ENCODE measurements at regions not wholly inside any gene's neighbourhood (a gene's known extent, or its start where the extent isn't known, plus 50 kb on each side); places are given as distances from the start of the nearest gene placed in this dataset.

- TF ChIP-seq CTCF (IDR thresholded peaks at IDR 0.05) (no peak), RAD21 (conservative IDR thresholded peaks at IDR 0.05 in 1 of 2, IDR thresholded peaks at IDR 0.05 in 1 of 2) (no peak), RNF2 (IDR thresholded peaks at IDR 0.05; ENCODE audit: borderline replicate concordance, low read depth) (no peak), RFX5 (IDR thresholded peaks at IDR 0.05) (no peak), EP300 (IDR thresholded peaks at IDR 0.05) (no peak), JUNB (IDR thresholded peaks at IDR 0.05) (no peak), KDM1A (IDR thresholded peaks at IDR 0.05; ENCODE audit: low read depth) (no peak), GATA3 (IDR thresholded peaks at IDR 0.05; ENCODE audit: borderline replicate concordance) (no peak), MAZ (IDR thresholded peaks at IDR 0.05; ENCODE audit: borderline replicate concordance, low read depth, low read length) (no peak)
- TF ChIP-seq, protein P1, sequence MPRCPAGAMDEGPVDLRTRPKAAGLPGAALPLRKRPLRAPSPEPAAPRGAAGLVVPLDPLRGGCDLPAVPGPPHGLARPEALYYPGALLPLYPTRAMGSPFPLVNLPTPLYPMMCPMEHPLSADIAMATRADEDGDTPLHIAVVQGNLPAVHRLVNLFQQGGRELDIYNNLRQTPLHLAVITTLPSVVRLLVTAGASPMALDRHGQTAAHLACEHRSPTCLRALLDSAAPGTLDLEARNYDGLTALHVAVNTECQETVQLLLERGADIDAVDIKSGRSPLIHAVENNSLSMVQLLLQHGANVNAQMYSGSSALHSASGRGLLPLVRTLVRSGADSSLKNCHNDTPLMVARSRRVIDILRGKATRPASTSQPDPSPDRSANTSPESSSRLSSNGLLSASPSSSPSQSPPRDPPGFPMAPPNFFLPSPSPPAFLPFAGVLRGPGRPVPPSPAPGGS (IDR thresholded peaks at IDR 0.05), result no peak
- TF ChIP-seq, protein P2, sequence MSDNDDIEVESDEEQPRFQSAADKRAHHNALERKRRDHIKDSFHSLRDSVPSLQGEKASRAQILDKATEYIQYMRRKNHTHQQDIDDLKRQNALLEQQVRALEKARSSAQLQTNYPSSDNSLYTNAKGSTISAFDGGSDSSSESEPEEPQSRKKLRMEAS (IDR thresholded peaks at IDR 0.05), result no peak
These were observed 383.3 kb downstream of the PSAT1 start for GRCh38 chr9:78680196-78680595.
